GM06990 (cell line): ENCODE measurements at regions not wholly inside any gene's neighbourhood (a gene's known extent, or its start where the extent isn't known, plus 50 kb on each side); places are given as distances from the start of the nearest gene placed in this dataset.

Experiments
- DNase-seq: peaks from one replicate; pipeline ENCODE4 v3.0.0-alpha.2; 2011; ENCODE audit not compliant: insufficient read length; ENCODE audit errors: extremely low read depth
- H3K27me3 ChIP-seq: replicated peaks from 2 replicates; pipeline ENCODE4 v1.6.0; 2011; ENCODE audit warnings: low read length; ENCODE audit not compliant: control insufficient read depth, insufficient read depth
- H3K36me3 ChIP-seq: 2 replicates; pipeline ENCODE4 v1.5.1; 2011; ENCODE audit warnings: low read length; ENCODE audit not compliant: control insufficient read depth, insufficient read depth
- H3K4me3 ChIP-seq: replicated peaks from 2 replicates; pipeline ENCODE4 v1.5.1; 2011; ENCODE audit warnings: low read depth, mild to moderate bottlenecking, control low read depth, low read length
- CTCF ChIP-seq: IDR thresholded peaks from 2 replicates; pipeline ENCODE4 v1.5.1; 2011; ENCODE audit warnings: low read length, control low read depth, mild to moderate bottlenecking, inconsistent platforms; ENCODE audit not compliant: insufficient read depth, poor library complexity, severe bottlenecking

GRCh38 chr12:115243933-115244628 lies 560.1 kb upstream of the TBX3 start:
- DNase-seq: no peak
- no peak overlapping the region for H3K4me3 ChIP-seq
- H3K27me3 ChIP-seq: no peaks in the 10 kb centered on the region
- H3K36me3 ChIP-seq: no peaks in the 10 kb centered on the region
- no peak for TF ChIP-seq CTCF

DNA sequence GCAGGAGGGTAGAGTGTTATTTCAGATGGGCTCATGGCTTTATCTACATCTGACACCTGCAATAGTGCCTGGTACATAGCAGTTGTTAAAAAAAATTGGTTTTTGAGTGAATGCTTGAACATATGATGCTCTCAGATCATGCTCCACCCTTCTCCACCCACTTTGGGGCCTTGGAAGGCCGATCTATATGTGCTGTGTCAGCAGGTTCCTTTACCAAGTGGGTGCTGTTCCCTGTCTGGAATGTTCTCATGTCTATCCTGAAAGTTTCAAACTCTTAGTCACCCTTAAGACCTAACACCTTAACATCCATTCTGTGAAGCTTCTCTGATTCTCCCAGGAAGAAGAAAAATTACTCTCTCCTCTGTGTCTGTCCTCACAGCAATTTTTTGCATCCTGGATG lies 556.3 kb upstream of the TBX3 start:
- H3K36me3 ChIP-seq: no peaks in the 10 kb centered on the region
- no peak overlapping the region for H3K4me3 ChIP-seq
- H3K27me3 ChIP-seq: no peaks in the 10 kb centered on the region
- DNase-seq: no peak
- no peak for TF ChIP-seq CTCF

GRCh38 chr12:115235880-115236279 lies 551.9 kb upstream of the TBX3 start:
- H3K27me3 ChIP-seq: no peaks in the 10 kb centered on the region
- H3K36me3 ChIP-seq: no peaks in the 10 kb centered on the region
- no peak for DNase-seq
- no peak for TF ChIP-seq CTCF
- no peak overlapping the region for H3K4me3 ChIP-seq

- Histone ChIP-seq H3K27me3 (no peaks in the 10 kb centered on the region), H3K4me3 (no peak overlapping the region), H3K36me3 (no peaks in the 10 kb centered on the region)
- no peak for TF ChIP-seq CTCF
- no peak for DNase-seq
These were observed 550.0 kb upstream of the TBX3 start for GRCh38 chr12:115233891-115234543.

DNA sequence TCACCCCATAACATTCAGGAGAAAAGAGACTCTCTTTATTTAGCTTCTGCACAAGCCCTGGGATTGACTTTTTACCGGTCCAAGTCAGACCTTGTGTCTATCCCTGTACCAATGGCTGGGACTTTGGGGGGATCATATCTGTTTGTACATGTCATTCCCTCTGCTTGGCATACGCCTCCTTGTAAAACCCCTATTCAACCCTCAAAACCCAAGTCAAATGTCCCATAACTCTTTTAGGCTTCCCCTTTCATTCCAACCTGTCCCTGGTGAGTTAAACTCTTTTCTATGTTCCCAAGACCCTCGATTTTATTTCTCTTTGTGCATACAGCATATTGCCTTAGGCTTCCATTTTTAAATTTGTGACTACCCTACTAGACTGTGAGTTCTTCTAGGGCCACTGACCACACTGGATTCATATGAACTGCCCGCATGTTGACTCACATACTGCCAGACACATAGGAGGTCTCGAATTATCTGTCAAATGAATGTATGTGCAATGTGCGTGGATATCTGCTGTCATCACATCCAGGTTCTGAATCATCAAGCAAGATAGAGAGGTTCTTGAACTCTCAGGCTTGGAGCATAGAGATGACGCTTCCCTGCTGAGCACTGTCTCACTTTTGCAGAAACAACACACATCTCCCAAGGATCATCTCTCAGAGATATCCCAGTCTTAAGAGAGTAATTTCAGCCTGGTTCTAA lies 548.6 kb upstream of the TBX3 start:
- Histone ChIP-seq H3K4me3 (no peak overlapping the region), H3K36me3 (no peaks in the 10 kb centered on the region), H3K27me3 (no peaks in the 10 kb centered on the region)
- no peak for DNase-seq
- no peak for TF ChIP-seq CTCF
